ENCODE measurements at regions not wholly inside any gene's neighbourhood (a gene's known extent, or its start where the extent isn't known, plus 50 kb on each side); places are given as distances from the start of the nearest gene placed in this dataset.

DNA sequence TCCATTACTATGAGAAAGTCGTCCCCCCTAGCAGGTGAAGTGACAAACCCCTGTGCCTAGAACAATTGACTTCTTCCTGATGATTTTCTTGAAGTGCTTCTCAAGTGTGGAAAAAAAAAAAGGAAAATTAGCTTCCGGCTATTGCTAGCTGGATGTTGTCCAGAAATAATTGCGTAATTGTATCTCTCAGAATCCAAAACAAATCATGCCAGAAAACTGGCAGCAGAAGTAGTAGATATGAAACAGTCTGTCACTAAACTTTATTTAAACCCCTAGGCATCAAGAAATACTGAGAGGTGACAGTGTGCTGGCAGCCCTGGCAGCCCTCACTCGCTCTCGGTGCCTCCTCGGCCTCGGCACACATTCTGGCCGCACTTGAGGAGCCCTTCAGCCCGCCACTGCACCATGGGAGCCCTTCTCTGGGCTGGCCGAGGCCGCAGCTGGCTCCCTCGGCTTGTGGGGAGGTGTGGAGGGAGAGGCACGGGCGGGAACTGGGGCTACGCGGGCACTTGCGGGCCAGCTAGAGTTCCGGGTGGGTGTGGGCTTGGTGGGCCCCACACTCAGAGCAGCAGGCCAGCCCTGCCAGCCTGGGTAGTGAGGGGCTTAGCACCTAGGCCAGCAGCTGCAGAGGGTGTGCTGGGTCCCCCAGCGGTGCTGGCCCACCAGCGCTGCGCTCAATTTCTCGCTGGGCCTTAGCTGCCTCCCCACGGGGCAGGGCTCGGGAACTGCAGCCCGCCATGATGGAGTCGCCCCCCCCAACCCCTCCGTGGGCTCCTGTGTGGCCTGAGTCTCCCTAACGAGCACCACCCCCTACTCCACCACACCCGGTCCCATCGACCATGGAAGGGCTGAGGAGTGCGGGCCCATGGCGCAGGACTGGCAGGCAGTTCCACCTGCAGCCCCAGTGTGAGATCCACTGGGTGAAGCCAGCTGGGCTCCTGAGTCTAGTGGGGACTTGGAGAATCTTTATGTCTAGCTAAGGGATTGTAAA, 80.5 kb upstream of the ABCA12 start:
- H3K27me3 Mint-ChIP-seq (ENCODE audit: low read depth): peaks cover 92% of the 10 kb centered on the region
- H3K36me3 Mint-ChIP-seq (ENCODE audit: insufficient read depth in 1 of 3, low read depth in 3 of 3): peaks cover 6 to 19% (median 8%) of the 10 kb centered on the region in 3 experiments
- Histone ChIP-seq H2BK15ac (ENCODE audit: low read depth, low read length) (no peak overlapping the region), H3K79me1 (ENCODE audit: insufficient read depth, low read depth, low read length, poor library complexity, severe bottlenecking) (no peaks in the 10 kb centered on the region), H3K9me3 (ENCODE audit: control insufficient read depth, low read depth, low read length) (peaks cover 7% of the 10 kb centered on the region), H3K14ac (ENCODE audit: insufficient read depth, low read length) (no peak overlapping the region), H2AK5ac (ENCODE audit: insufficient read length, low read length) (no peak overlapping the region), H3K4ac (ENCODE audit: low read depth, low read length) (no peak overlapping the region), H2BK120ac (ENCODE audit: low read depth, low read length, poor library complexity, severe bottlenecking) (no peak overlapping the region), H4K8ac (replicated peaks; ENCODE audit: insufficient read length, low read depth, low read length) (no peak overlapping the region), H4K5ac (ENCODE audit: insufficient read length, low read depth, low read length) (no peak overlapping the region), H3K4me2 (ENCODE audit: insufficient read depth, insufficient read length, low read length) (no peak overlapping the region), H4K91ac (ENCODE audit: insufficient read length, low read depth, low read length) (no peak overlapping the region), H3K27ac (ENCODE audit: insufficient read length, low read depth, low read length) (no peak overlapping the region), H2BK20ac (ENCODE audit: low read depth, low read length, poor library complexity, severe bottlenecking) (no peak overlapping the region), H3K56ac (ENCODE audit: insufficient read length, low read depth, low read length) (no peak overlapping the region), H3K4me1 (ENCODE audit: insufficient read depth, low read length) (no peaks in the 10 kb centered on the region), H3K23ac (ENCODE audit: insufficient read length, low read depth, low read length) (no peak overlapping the region), H2BK12ac (ENCODE audit: insufficient read length, low read depth, low read length) (no peak overlapping the region), H3T11ph (ENCODE audit: low read length) (no peak overlapping the region), H3K79me2 (ENCODE audit: insufficient read depth, low read length) (no peaks in the 10 kb centered on the region), H3K23me2 (ENCODE audit: insufficient read length, low read depth, low read length, poor library complexity, severe bottlenecking) (no peaks in the 10 kb centered on the region), H3K18ac (ENCODE audit: insufficient read length, low read depth, low read length) (no peak overlapping the region), H3K9ac (ENCODE audit: extremely low read depth, insufficient read length, low read length) (no peak overlapping the region), H4K20me1 (ENCODE audit: control insufficient read depth, insufficient read depth, insufficient read length) (no peaks in the 10 kb centered on the region), H2AFZ (ENCODE audit: low read length) (no peak overlapping the region), H2BK5ac (ENCODE audit: insufficient read length, low read length) (no peak overlapping the region), H3K27me3 (ENCODE audit: insufficient read depth, low read length) (peaks cover 10% of the 10 kb centered on the region; the same call in 1 of the 2 replicates)
- no peak for DNase-seq
- H3K4me1 Mint-ChIP-seq: peaks cover 3 to 6% of the 10 kb centered on the region in 2 experiments; a peak in 3 of 4 replicates
- TF ChIP-seq CTCF (conservative IDR thresholded peaks at IDR 0.05): no peak
- WGBS (ENCODE audit: extremely low coverage, insufficient read length, low lambda C conversion rate): no CpG with 5 or more reads among the region's 32 CpGs
- H3K4me3 Mint-ChIP-seq: no peak overlapping the region
- no peak overlapping the region for H3K27ac Mint-ChIP-seq
- peaks cover 46 to 50% of the 10 kb centered on the region in 2 experiments for H3K9me3 Mint-ChIP-seq

All from H9 (cell line).